ENCODE measurements at regions not wholly inside any gene's neighbourhood (a gene's known extent, or its start where the extent isn't known, plus 50 kb on each side); places are given as distances from the start of the nearest gene placed in this dataset.

DNA sequence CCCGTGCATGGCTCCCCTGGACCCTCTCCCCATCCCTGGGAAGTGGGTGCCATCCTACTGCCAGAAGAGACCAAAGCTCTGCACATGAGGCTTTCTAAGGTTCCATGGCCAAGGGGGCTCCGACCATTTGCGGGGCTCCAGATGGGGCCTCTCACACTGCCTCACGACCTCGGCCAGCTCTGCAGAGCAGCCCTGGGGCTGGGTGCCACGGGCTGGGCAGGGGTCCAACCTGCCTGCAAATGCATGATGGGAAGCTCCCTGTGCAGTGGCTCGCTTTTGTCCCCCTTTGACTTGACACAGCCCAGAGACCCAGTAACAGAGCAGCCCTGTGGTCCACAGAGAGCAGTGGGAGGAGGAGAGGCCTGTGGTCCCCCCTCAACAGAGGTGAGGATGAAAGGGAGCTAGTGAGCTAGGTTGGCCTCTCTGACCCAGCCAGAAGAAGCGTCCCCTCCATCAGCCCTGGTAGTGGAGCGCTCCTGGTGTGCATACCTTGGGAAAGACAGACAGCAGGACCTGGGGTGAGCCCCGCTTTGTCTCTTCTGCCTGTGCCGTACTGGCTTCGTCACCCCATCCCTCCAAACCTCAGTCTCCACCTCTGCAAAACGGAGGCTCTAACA is 174.1 kb downstream of the DDX1 start:
- no peak for DNase-seq (ENCODE audit: low read depth)

DNA sequence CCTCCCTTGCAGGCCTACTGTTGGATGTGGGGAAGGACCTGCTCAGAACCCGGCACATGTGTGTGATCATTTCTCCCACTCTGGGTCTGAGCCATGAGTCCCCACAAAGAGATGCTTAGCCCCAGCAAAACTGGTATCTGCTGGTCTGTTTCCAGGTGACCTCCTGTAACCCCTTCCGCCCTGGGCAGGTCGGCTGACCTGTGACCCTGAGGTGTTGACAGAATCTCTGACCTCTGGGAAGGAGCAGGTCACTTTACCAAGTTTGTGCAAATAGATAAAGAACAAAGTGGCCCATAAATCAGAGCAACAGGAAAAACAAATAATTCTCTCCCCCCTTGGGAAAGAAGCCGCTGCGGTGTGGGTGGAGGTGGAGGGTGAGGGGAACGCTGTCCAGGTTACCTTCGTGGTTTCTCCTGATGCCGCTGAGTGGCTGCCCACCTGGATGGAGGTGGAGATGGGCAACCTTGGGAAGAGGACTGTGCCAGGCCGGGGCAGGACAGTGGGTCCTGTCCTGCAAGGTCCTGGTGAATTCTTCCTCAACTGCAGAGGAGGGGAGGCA is 174.0 kb upstream of the MYCN start:
- no peak for DNase-seq (ENCODE audit: low read depth)

DNA sequence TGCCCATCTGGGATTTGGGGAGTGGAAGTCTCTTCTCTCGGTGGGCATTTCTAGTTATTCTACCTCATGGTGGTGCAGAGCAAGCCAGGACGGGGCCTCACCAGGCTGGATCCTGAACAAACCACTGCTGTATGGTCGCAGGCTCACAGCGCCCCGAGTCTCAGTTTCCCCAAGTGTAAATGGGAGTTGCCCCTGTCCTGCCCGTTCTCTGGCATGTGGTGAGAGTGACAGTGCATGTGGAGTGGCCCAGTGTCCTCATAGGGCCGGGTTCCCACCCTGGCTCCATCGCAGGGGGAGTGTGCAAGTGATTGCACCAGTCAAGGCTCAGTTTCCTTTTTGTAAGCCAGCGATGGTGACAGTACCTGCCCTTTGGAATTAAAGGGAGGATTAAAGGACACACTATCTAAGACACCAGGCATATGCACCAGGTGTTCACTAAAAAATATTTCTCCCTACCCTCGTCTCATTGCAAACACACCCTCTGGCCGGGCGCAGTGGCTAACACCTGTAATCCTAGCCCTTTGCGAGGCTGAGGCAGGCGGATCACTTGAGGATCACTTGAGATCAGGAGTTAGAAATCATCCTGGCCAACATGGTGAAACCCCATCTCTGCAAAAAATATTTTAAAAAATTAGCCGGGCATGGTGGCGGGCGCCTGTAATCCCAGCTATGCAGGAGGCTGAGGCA is 173.3 kb upstream of the MYCN start:
- DNase-seq (ENCODE audit: low read depth) = no peak

DNA sequence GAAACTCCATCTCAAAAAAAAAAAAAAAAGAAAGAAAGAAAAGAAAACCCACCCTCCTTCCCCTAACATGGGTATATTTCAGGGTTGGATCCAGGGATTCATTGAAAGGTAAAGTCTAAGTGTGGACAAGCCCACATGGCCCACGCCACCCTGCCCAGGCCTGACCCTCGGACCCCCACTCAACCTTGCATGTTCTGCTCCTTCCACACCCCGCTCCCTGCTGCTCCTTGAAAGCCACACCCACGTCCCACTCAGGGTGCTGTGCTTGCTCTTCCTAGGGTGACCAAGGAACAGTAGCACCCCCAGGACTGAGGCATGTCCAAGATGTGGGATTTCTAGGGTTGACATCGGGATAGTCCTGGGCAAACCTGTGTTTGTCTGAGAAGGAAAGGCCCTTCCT is 172.7 kb upstream of the MYCN start:
- no peak for DNase-seq (ENCODE audit: low read depth)

DNA sequence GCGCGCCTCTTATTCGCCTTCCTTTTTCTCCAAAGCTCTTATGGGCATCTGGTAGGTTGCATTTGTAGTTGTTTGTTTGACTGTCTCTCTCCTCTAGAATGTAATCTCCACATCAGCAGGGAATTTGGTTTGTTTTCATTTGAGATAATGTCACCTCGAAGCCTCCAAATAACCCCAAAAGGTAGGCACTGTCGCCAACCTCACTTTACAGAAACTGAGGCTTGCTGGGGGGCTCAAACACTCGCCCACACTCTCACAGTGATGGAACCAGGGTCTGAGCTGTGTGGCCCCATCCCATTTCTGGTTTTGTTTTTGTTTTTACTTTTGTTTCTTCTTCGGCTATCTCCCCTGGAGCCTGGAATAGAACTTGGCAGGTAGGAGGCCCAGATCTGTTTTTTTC is 172.2 kb upstream of the MYCN start:
- no peak for DNase-seq (ENCODE audit: low read depth)

DNA sequence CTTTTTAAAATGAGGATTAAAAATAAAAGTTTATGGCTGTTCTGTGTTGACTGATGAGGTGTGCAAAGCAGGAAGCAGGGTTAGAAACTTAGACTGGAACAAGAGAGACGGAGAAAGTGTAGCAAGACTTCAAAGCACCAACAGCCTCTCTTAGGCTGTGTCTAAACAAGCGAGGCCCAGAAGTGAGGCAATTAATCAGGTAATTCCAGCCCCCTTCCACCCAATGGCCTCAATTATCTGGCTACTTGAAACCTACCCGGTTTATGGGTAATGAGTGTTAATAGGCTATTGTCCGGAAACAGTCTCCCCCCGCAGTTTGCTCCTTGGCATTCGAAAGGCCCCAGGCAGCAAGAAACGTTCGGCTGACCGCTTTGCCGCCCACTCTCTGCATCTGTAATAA is 171.7 kb upstream of the MYCN start:
- DNase-seq (ENCODE audit: low read depth) = no peak

DNA sequence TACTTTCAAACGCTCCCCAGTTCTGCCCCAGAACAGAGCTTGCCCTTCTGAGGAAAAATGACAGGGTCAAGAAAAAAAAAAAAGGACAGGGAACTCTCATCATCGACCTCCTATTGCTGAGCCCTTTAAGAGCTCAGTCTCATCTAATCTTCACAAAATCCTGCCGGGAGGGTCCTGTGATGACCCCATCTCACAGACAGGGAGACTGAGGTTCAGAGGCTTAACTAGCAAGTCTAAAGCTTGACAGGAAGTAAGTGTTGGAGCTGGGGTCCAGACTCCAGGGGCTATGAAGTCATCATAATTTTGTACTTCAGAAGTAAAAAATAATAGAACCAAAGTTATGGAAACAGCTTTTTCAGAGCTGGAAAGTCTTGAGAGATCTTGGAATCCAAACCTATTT is 171.1 kb upstream of the MYCN start:
- DNase-seq (ENCODE audit: low read depth) = no peak

DNA sequence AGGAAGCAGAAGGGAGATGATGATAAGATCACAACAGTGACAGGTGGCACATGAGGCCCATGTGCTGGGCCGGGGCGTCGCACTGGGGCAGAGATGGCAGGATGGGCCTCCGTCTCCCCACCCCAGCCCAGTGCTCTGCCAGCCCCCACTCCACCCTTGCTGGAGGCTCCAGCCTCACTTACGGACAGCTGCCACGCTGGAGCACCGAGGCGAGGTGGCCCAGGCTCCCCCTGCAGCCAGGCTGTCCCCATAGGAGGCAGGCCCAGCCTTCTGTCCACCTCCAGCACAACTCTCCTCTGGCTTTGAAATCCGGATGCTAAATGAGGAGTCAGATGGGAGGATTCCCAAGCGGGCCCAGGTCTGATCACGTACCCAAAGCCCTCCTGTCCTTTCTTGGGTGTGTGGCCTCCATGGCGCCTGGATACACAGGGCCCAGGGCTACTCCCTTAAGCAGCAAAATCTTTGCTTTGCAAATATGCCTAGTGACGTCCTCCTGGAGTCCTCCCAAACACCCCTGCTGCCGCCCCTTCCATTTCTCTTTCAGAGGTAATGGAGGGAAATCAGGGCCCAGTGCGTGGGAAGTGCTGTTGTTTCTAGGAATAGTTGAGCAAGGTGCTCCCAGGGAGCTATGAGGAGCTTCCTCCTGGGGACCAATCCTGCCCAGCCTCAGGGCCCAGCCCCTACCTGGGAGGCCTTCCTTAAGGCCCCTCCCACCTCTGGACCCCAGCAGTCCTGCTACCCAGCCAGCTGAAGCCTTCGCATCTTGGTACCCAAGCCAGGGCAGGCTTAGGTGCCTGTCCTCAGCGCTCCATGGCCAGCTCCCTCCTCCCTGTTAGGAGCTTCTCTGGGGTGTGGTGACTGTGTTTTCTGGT is 170.4 kb upstream of the MYCN start:
- no peak for DNase-seq (ENCODE audit: low read depth)

DNA sequence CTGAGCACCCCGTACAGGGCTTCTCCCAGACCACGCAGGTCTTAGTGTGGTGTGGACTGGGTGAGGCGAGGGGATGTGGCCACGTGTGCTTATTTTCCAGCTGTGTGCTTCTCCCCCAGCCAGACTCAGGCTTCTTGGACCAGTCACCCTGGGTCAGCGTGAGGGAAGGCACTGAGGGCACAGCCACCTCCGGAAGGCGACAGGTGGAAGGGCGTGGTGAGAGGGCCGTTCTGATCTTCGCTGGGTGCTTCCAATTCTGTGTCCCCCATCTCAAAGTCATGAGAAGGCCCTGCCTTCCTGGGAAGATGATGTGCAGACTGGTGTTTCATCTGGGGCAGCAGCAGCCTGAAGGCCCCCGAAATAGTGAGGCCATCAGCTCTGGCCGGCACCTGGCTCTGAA is 169.7 kb upstream of the MYCN start:
- no peak for DNase-seq (ENCODE audit: low read depth)

DNA sequence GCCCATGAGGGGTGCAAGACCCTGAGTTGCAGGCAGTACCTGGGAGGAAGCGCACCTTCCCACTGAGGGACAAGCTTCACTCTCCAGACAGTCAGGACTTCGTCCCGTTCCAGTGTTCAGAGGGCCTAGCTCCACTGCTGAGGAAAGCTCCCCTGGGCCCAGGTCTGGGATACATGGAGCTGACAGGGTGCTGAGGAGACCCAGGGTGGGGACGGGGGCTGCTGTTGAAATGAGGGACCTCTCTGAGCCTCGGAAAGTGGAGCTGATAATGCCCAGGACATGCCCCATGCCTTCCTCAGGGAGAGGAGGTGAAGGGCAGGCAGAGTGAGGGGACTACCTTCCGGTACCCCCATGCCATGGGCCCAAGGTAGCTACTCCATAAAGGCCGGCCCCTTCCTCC is 169.2 kb upstream of the MYCN start:
- DNase-seq (ENCODE audit: low read depth) = no peak

DNA sequence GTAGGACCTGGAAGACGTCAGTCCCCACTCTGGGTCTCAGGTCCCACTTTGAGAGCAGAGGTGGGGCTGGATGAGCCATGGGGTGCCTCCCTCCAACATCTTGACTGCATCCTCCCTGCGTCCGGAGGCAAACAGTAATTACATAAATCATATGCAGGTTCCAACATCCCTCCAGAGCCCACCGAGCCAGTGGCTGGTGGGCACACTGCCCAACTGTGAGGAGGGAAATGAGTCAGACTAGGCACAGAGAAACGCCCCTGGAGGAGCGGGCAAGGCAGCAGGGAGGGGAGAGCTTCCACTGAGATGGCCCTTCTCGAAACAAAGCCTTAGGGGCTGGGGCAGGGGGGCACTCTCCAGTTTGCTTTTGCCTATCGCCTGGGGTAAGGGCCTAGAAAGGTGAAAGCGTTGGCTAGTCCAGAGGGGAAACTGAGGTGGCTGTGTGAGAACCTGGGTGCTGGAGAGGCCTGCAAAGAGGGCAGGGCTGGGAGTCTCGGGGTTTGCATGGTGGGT is 168.2 kb upstream of the MYCN start:
- no peak for DNase-seq (ENCODE audit: low read depth)

DNA sequence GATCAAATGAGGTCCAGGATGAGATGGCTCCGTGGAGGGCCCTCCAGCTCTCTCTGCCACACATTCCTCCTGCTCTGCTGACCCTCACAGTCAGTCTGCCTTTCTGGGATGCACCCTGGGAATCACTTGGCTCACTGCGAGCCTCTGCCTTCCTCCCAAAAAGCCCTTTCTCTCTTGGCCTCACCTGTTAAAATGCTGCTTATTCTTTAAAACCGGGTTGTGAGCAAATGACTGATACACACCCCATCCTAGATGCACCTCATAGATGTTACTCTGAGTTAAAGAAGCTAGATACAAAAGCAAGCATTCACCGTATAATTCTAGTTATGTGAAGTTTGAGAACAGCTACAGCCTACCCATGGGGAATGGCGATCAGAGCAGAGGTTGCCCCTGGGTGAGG is 167.7 kb upstream of the MYCN start:
- no peak for DNase-seq (ENCODE audit: low read depth)

DNA sequence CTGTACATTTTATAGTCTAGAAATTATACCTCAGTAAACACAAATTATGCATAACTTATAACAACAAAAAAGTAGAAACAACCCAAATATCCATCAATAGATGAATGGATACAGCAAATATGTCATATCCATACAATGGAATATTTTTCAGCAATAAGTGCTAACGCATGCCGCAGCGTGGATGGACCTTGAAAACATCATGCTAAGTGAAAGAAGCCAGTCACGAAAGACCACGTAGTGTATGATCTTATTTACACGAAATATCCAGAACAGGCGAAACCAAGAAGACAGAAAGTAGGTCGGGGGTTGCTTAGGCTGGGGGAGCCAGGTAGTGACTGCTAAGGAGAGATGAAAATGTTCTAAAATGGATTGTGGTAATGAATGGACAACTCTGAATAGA is 167.1 kb upstream of the MYCN start:
- no peak for DNase-seq (ENCODE audit: low read depth)

DNA sequence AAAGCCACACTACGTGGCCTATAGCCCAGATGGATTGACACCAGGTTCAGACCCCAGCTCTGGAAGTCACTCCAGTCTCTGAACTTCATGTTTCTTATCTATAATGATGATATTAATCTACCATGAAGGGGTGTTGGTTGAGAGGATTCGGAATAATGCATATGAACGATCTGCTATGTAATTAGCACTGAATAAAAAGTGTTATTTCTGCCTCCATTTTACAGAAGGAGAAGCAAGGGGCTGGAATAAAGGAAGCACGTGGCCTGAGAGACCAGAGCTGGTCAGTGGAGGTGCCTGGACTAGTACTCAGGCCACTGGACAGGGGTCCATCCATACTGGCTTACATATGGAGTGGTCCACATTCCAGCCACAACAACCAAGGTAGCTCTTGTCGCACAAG is 166.5 kb upstream of the MYCN start:
- DNase-seq (ENCODE audit: low read depth) = no peak

DNA sequence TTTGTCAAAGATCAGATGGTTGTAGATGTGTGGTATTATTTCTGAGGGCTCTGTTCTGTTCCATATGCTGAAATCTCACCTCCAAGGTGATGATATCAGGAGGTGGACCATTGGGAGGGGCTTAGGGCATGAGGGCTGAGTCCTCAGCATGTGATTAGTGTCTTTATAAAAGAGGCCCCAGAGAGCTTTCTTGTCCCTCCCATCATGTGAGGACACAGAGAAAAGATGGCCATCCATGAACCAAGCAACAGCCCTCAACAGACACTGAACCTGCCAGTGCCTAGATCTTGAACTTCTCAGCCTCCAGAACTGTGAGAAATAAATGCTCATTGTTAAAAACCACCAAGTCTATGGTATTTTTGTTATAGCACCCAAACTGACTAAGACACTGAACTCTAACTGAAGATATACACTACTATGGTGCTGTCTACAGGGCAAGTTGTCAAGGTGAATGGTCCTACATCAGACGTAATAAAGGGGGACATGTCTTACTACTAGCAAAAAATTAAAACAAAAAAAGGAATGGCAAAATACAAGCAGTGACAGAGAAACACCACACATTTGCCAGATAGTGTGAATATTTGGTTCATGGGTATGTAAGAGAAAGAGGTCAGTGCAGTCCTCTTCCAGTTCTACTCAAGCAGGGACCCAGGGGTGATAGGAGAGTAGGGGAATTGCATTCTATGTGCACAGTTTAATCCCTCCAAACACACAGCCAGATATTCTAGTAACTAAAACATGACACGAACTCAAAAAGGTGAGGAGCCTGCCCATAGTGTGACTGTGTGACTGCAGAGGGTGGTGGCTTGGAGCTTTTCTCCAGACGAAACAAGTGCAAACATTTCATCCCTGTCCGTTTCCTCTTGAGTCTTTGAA is 164.4 kb upstream of the MYCN start:
- no peak for DNase-seq (ENCODE audit: low read depth)

DNA sequence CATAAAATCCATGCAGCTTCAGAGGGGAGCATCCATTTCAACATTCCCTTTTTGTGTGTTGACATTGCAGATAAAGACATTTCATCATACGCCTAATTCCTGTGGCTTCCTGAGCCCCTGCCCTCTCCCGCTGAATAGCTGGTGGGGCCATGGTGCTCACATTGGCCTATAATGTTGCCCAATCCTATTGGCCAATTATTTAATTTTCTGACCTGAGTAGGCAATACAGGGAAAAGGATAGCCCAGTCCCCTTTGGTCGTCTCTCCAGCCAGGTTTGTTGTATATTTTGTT is 163.8 kb upstream of the MYCN start:
- DNase-seq (ENCODE audit: low read depth) = no peak

DNA sequence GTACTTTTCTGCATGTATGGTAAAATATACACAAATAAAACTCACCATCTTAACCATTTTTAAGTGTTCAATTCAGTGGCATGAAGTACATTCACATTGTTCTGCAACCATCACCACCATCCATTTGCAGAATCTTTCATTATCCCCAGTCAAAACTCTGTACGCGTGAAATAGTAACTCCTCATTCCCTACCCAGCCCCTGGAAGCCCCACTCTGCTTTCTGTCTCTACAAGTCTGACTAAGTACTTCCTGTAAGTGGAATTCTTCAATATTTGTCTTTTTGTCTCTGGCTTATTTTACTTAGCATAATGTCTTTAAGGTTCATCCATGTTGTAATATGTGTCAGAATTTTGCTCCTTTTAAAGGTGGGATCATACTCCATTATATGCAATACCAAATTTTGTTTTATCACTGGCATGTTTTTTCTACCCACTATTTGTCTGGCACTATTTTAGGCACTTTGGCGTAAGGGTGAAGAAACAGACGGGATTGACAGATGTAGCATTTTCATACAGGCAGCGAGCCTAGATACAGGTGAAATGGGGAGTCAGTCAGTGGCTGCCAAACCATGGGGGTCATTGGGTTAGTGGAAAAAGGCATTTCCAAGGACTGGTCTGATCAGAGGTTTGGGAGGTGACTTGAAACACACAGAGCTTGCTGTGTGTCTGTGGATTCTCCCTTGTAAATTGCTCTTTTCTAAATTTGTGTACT is 163.2 kb upstream of the MYCN start:
- no peak for DNase-seq (ENCODE audit: low read depth)

DNA sequence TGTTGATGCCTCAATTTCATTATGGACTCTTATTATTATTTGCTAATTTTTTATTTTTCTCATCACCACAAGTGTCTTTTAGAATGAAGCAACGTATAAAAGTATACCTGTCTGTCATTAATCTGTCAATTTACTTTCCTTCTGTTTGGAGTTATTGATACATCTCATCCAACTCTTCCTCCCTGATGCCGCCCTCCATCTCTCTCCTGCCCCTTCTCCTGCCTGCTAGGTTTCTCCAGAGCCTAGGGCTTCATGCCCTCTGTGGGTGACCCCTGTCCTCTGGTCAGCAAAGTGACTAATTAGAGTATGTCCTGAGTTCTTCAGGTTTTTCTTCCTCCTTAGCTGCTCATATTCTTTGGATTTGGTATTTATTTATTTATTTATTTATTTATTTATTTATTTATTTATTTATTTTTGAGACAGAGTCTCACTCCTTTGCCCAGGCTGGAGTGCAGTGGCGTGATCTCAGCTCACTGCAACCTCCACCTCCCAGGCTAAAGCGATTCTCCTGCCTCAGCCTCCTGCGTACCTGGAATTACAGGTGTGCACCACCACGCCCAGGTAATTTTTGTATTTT is 162.5 kb upstream of the MYCN start:
- no peak for DNase-seq (ENCODE audit: low read depth)

DNA sequence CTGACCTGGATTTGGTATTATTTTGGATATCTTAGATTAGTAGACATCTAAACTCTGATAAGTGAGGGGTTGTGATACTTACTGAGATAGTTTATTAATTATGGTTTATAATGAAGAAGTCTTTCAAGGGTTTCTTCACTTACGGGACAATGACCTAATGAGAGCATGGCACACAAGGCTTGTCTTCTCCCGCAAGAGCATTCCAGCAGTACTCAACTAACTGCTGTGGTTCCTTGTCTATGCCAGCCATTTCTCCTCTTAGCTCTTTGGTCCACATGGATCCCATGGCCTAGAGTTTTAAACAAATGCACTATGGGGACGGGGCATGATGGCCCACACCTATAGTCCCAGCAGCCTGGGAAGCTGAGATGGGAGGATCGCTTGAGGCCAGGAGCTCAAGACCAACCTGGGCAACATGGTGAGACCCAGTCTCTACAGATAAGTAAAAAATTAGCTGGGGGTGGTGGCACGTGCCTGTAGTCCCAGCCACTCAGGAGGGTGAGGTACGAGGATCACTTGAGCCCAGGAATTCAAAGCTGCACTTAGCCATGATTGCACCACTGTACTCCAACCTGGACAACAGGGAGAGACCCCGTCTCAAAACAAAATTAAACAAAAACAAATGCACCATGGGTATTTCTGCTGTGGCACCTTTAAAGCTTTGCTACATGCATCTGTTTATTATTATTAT is 161.7 kb upstream of the MYCN start:
- DNase-seq (ENCODE audit: low read depth) = no peak

DNA sequence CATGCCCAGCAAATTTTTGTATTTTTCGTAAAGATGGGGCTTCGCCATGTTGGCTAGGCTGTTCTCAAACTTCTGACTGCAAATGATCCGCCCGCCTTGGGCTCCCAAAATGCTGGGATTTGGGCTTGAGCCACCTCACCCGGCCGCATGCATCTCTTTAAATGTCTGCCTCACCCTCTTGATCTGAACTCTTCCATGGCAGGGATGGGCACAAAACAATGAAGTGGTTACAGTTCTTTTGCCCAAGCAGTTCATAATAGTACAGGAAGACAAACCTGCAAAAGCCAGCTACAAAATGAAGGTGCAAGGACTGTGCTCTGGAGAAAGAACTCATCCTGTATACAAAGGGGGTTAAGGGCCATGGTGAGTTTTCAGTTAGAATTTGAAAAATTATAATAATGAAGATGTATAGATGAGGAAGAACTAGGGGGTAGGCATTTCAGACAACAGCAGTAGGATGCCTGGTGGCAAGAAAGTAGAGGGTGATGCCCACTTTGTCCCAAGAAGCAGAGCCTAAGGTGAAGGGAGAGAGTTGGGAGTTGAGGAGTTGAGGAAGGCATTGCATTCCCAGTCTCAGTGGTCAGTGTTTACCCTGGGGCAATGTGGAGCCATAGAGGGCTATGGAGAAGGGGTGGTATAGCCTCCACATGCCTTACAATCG is 160.8 kb upstream of the MYCN start:
- DNase-seq (ENCODE audit: low read depth) = no peak

All from fibroblast of the conjunctiva (primary cell).